ENCODE measurements at regions not wholly inside any gene's neighbourhood (a gene's known extent, or its start where the extent isn't known, plus 50 kb on each side); places are given as distances from the start of the nearest gene placed in this dataset.

DNA sequence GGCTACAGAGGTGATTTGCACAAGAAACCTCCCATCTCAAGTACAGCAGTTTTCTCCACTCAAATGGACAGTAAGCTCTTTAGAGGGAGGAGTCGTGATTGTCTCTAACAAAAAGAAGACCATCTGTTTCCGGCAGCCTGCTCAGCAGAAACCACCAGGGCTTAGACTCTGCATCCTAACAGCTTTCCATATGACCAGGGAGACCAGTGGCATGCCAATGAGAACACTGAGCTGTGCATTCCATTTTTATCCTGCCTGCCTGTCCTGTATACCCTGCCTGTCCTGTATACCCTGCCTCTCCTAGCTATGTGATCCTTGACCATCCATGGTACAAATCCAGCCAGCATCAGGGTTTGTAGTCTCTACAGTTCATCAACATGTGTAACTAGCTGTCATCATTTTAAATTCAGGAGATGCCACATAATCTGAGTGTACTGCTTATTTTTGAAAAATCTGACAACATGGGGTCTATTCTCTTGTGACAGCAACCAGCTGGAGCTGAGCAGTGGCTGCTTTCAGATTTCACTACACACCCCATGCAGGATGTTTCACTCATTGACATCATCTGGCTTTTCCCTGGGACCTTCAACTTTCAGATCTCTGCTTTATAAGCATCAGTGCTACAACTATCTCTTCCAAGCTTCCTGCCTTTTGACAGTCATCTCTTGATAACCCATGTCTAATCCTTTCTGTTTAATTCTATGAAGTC is 50.5 kb upstream of the POU2AF2 start:
- no peak for DNase-seq

DNA sequence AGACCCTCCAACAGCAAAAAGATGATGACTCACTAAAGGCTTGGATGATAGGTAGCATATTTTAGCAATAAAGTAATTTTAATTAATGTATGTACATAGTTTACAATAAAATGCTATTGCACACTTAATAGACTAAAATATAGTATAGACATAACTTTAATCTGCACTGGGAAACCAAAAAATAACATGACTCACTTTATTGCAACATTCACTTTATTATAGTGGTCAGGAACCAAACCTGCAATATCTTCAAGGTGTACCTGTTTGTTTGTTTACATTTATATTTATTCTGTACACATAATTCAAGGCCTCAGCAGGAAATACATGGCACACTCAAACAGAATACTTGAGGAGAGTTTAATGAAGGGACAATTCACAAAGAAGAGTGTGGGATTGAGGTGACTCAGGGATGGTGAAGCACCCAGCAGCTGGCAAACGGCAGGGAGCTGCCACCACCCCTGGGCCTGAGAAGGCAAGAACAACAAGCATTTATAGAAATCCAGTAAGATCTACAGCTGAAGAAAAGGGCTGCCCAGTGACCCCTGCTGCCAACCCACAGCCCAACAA is 51.5 kb upstream of the POU2AF2 start:
- no peak for DNase-seq

DNA sequence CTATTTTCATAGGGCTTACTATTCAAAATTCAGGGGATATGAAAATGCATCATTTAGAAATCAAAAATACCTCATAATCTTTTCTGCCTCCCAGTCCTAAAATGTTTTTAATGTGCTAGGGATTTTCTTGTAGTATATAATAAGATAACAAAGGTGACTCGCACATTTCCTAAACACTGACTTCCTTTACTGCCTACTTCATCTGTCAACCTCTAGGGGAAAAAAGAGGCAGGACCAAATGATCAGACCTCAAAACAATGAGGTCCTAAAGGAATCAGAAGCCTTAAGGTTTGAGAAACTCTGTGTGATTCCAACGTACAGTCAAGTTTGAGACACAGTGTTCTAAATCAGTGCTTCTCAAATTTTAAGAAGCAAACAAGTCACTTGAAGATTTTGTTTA is 56.1 kb upstream of the POU2AF2 start:
- DNase-seq: no peak

DNA sequence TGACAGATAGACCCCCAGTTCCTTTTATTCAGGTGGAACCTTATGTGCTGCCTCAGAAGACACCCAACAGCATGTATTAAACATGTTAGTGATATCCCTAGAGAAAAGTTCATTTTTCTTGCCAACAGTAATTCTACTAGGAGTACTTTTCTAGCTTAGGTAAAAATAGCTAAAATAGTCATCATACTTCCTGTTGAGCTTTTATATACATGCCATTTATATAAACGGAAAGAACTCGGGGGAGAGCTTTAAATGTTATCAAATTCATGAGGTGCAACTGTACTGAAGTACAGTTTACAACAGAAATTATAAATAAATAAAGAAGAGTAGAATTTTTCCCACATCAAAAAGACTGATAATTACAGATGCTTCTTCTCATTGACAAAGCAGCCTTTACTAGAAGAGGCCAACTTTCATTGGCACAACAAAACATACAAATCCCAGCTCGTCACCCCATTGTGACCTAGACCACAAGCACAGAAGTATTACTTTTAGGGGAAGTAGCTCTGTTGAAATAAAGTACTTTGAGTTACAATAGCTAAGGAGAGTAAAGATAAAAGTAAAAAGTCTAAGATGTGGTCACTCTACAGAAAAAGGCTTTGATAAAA is 59.1 kb upstream of the POU2AF2 start:
- DNase-seq: no peak

DNA sequence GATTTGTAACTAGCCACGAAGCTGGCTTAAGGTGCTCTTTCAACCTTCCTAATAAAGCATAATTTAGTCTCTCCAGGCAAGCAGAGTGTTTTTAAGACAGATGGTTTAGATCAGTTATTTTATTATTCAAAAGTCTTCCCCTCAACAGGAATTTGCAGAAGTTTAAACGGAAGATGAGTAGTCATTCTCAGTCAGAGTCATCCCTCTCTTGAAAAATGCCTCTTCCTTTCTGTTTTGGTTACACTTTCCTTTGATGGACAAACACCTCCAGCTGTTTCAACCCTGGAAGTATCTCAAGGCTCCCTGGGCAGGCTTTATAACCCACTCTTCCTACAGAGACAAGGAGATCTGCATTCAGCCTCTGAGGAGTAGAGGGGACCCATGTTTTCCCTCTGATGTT is 60.3 kb upstream of the POU2AF2 start:
- DNase-seq: no peak

DNA sequence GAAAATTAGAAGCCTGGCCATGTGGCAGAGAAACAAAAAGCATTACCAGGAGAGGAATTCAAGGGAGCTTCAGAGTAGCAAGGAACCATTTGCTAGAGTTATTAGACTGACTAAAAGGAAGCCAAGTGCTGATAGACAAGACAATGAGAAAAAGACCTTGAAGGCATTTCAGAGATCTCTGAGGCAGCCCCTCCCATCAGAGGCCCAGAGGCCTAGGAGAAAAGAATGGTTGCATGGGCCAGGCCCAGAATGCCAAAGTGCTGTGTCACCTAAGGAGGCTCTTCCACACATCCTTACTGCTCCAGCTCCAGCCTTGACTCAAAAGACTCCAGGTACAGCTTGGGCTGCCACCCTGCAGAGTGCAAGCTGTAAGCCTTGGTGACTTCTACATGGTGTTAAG is 61.8 kb upstream of the POU2AF2 start:
- DNase-seq: no peak

DNA sequence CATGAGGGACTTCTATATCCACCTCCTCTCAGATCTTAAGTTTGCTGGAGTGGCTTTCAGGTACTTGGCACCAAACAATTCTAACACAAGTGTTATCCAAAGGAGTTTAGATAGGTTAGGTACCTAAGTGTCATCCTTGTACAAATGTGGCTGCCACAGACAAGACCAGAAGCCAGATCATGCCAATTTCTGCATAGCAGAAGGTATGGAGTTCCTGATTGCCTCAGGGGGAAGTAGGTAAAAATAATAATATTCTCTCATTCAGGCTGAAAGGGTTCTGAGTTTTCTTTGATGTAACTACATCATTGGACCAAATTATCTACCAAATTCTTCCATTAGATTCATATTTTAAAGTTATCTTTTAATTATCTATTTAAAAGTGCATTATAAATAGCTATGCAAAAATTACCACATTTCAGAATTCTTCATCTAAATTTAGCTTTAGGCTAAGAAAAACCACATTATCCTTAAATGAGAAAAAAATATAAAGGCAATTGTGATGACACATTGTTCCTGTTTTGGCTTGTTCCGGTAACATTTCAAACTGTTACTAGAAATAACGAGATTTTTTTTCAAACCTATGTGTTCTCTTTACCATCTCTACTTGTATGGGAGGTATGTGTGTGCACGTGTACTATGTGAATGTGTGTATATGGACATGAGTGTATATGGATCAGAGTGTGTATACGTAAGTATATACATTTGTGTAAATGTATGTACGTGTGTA is 66.2 kb upstream of the POU2AF2 start:
- no peak for DNase-seq

DNA sequence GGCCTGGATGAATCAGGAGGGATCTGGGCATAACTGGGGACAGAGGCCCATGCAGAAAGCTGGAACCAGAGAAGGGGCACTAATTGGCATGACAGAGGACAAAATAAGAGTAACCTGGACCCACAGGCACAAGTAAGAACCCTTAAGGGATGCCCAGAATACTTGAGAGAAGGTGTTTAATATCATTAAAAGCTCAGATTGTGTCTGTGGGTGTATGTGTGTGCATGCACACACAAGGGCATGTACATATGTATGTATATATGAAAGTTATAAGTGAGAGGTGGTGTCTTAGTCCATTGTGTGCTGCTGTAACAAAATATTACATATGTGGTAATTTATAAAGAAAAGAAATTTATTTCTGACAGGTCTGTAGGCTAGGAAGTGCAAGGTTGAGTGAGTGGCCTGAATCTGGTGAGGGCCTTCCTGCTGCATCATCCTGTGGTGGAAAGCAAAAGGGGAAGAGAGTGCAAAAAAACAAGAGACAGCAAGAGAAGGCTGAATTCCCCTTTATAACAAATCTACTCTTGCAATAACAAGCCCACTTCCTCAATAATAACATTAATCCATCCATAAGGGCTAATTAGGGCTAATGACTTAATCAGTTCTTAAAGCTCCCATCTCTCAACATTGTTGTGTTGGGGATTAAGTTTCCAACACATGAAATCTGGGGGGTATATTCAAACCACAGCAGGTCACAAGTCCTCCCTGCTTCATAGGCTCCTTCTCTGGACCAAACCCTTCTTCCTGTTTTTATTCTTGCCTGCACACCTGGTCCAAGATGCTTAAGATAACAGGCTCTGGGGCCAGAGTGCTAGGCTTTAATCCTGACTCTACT is 68.3 kb upstream of the POU2AF2 start:
- no peak for DNase-seq

DNA sequence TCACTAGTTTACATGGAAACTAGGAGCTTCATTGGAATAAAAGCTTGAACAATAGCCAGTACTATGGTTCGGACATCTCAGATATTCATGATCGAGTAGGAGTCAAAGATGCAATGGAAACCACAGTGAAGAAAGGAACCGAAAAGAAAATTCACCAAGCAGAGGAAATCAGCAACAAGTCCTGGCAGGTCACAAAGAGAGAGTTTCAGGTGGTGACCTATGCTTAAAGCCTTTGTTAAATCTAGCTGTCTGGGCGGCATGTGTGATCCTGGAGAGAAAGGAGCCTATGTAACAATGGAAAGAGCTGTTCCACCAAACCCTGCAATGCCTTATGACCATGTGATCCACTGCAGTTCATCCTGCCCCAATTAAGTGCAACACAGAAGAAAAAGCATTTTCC is 68.9 kb upstream of the POU2AF2 start:
- DNase-seq: no peak

DNA sequence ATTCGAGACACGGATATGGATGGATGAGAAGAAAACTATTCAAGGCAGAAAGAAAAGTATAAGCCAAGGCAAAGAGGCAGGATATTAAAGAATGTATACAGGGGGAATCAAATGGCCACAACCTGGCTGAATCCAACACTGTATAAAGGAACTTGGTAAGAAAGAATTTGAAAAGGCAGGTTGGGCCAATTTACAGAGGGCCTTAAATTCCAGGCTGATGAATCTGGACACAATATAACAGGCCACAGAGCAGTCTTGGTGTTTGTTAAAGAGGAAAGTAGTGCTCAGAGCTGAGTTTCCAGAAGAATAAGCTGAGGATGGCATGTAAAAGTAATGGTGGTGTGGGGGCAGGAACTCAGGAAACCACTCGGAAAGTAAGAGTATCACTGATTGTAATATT is 72.3 kb upstream of the POU2AF2 start:
- no peak for DNase-seq

DNA sequence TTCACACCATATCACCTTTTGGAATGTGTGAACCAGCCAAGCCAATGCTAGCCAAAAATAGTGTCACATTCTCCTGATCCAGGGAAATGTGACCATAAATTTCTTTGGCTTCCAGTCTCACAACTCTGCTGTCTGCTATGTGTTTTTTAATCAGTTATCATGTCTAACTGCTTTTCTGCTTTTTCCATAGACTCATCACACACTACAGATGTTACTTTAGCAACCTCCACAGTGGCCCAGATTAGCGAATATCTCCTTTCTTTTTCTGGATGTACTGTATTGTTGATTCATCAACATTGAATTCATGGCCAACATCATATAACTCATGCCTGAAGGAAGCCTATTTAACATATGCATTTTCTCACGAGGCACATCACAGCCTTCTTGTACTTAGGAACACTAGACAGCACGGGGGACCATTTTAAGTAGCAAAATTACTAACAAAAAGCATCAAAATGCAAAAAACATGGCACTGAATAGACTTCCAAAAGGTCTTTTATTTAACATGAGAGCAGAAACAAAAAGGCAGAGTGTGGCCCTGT is 73.1 kb upstream of the POU2AF2 start:
- DNase-seq: no peak

DNA sequence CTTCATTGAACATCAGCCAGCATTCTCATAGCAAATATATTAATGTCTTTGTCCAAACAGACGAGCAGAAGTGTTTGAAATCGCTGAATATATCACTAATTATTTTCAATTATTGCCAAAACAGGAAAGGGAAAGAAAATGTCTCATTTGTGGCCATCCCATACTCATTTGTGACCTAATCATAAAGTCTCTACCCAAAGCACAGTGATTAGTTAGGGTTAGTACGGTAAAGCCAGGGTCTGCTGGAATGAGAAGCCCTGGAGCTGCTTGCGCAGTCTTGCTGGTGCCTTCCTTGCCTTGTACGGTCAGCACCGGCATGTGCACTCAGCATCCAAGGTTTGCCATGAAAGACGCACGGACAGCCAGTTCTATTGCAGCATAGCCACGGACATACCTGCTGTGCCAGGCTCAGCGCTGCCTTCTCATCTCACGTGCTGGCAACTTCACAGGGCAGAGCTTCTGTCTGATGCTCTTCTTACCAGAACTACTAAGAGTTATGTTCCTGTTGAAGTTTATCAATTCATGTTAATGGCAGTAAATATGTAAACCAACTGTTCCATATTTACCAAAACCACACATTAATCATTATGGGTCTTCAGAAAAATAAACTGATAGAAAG is 74.7 kb upstream of the POU2AF2 start:
- no peak for DNase-seq

DNA sequence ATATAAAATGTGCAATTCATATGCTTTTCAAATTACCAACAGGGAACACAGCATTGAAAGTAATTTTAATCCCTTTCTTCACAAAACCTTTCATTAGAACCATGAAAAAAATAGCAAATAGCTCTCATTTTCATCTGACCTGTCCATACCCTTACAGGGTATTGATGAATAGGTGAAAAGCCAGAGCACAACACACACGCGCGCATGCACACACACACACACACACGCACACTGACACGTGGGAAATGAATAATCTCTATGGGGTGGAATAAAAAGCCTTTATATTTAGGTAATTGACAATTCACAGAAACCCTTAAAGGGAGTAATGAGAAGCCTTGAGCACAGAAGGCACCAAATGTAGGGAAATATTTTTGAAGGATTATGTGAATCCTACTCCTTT is 76.2 kb upstream of the POU2AF2 start:
- no peak for DNase-seq

DNA sequence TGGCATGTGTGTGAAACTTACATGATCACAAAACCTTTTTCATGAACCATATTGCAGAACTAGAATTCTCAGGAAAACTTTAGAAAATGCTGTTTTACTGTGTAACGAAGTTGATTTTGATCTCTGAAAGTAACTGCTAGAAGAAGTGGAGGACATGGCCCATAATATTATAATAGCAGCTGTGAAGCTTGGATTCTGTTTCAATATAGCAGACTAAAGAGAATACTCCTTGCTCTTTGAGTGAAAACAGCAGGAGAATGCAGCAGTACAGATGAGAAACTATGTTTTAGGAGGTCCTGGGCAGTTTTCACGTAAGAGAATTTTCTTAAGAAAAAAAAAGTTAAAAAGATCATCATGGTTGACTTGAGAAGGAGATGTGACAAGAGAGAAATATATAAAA is 76.7 kb upstream of the POU2AF2 start:
- no peak for DNase-seq

DNA sequence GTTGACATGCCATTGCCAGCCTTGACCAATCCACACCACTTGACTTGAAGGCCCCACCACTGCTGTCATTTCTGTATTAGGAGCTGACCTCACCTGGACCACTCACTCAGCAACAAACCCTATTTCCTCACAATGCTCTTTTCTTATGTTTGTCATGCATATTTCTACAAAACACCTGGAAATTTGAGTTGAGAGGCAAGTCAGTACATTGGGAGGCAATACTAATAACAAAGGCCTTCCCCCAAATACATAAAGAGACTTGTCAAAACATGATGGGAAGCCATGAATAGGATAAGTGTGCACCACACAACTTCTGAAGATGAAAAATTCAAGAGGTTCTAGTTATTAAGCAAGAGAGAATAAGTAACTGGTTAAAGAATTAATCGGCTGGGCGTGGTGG is 77.9 kb upstream of the POU2AF2 start:
- DNase-seq: no peak

DNA sequence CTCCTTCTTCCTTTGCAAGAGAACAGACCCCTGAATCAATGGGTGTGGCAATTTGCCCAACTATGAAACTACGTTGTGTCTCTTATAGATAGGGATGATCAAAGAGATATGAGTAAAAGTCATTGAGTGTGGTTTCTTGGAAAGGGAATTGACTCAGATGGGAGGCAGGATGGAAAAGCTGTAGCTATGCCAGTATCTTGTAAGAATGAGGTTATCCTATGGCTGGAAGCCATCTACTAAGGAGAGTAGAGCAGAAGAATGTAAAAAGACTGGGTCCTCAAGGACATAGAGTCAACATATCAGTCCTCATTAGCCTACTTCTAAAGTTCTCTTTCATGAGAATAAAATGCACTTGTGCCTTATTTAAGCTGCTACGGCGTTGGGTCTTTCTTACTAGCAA is 78.9 kb upstream of the POU2AF2 start:
- DNase-seq: no peak

DNA sequence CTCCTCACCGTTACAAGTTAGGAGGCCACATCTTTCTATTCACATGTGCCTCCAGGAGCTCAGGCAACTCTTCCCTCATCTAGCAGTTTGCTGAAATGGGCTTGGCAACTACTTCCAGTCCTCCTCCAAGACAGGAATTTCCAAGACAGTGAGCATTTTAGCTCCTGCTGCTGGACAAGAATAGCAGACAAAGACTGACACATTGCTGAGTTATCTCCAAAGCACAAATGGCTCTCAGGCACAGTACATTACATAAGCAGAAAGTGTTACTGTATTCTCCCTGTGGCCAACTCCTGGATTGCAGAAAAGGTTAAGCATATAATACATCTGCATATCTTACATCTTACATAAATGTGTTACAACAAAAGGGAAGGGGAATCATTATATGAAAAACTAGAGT is 83.2 kb upstream of the POU2AF2 start:
- no peak for DNase-seq

DNA sequence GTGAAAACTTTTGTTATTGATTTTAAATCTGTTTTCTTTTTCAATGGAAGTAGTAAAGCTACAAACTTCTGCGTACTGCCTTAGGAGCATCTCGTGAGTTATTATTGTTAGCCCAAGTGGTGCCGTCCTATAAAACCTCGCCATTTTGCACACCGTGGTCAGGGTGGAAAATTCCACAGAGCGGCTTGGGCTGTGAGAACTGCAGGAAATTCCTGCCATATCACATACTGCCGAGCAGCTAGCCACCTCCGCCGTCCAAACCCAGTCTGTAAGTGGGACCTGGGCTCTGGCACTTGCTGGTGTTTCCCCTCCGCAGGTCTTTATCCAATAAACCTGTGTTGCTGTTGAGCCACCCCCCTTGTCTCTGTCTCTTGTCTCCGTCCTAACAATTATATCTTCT is 88.0 kb upstream of the POU2AF2 start:
- no peak for DNase-seq

DNA sequence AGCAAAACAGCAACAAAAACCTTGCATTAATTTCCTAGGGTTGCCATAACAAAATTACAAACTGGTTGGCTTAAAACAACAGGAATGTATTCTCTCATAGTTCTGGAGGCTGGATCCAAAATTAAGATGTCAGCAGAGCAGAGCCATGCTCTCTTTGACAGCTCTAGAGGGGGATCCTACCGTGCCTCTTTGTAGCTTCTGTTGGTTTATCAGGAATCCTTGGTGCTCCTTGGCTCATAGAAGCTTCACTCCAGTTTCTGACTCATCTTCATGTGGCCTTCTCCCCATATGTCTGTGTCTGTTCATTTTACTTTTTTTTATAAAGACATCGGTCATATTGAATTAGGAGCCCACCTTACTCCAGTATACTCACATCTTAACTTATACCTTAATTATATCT is 90.5 kb upstream of the POU2AF2 start:
- DNase-seq: no peak

DNA sequence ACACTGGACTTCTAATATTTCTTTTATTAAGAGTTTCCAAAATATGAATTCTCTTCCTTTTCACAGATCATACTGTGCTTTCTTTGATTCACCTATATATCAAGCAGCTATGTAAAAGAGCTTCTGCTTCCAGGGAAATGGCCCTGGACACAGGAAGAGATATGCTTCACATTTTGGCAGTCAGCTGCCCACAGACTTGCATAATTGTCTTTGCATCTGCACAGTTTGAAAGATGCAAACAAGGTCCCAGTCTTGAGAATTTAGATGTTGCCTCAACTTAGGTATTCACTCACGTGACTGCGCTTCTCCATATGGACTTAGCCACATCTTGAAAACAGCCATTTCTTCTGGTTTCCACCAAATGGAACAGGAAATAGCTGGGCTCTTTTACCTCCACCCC is 92.3 kb upstream of the POU2AF2 start:
- no peak for DNase-seq

DNA sequence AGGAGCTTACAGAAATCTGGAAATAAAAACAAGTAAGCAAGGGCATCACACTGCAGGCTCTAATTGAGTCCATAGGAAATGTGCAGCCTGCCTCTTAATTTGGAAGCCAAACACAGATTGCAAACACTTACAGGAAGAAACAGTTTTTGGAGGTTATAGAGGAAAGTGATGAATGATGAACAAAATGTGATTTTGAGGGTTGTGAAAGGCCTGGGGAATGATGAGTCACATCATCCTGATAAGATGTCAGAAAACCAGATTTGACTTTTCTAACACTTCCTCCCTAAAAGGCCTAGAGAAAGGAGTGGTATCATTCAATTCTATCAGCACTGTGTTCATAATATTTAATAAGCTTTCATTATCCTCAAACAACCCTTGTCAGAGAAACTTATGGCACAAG is 96.6 kb upstream of the POU2AF2 start:
- no peak for DNase-seq

DNA sequence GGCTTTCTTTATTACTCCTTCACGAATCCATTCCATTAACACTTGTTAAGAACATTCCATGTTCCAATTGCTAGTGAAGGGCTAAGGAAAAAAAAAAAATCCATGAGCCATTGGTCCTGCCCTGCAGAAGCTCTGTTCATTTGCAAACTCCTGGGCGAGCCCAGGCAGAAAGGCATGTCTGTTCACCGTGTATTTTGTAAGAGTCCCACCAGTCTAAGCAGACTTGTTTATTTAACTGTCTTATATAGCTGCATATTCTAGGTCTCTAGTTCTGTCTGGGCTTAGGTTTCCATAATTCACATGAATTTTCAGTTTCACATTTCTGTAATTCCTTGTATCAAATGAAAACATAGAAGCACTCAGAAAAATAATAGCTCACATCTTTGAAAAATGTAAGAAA is 97.4 kb upstream of the POU2AF2 start:
- no peak for DNase-seq

DNA sequence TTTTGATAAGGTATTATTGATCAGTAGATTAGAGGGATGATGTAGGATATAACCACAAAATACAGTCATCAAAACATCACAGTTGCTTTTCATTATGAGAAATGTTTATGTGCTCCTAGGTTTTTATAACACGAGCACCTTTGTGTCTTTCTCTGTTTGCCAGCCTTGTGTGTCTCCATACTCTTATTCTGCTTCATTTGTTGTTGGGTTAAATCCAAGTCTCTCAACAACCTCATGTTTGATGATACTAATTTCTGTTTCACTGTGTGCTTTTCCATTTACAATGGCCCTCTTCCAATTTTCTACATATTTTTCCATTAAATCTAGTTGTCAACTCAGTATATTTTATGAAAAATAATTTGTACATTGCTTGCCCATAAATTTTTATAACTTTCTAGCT is 107.7 kb upstream of the POU2AF2 start:
- no peak for DNase-seq
